Heart left ventricle (tissue), 16 donors: ENCODE measurements at regions not wholly inside any gene's neighbourhood (a gene's known extent, or its start where the extent isn't known, plus 50 kb on each side); places are given as distances from the start of the nearest gene placed in this dataset.

ENCODE experiments used
- ATAC-seq, 4 donors: fragments of 200-7000 bp; cut with Tn5 transposase; one replicate each; pipeline ENCODE4 v1.9.1; 2020 to 2022; ENCODE audit warnings: moderate library complexity in 4 of 4, mild to moderate bottlenecking in 3 of 4, moderate number of reproducible peaks in 1 of 4
- DNase-seq, 5 donors: peaks; one replicate each; pipeline ENCODE4 v3.0.0-alpha.2; 2020
- H3K27ac ChIP-seq, 12 donors: fragments of 200-600 bp; sonication (generic) in 4 of 12; one replicate each; pipeline versions ENCODE4 v1.5.0 to v1.8.0; 2016 to 2022; ENCODE audit warnings: mild to moderate bottlenecking in 2 of 12
- H3K27me3 ChIP-seq, 9 donors: fragments of 200-600 bp; sonication (generic) in 2 of 9; one replicate each; pipeline versions ENCODE4 v1.5.1 to v1.8.0; 2016 to 2022; ENCODE audit warnings: mild to moderate bottlenecking in 3 of 9
- H3K36me3 ChIP-seq, 9 donors: fragments of 200-600 bp; sonication (generic) in 2 of 9; one replicate each; pipeline versions ENCODE4 v1.5.0 to v1.8.0; 2018 to 2022; ENCODE audit warnings: mild to moderate bottlenecking in 2 of 9
- H3K4me1 ChIP-seq, 12 donors: fragments of 200-600 bp; sonication (generic) in 4 of 12; one replicate each; pipeline versions ENCODE4 v1.5.0 to v1.8.0; 2016 to 2022; ENCODE audit warnings: mild to moderate bottlenecking in 3 of 12
- H3K4me3 ChIP-seq, 12 donors: fragments of 200-600 bp; sonication (generic) in 4 of 12; one replicate each; pipeline versions ENCODE4 v1.5.0 to v1.8.0; 2017 to 2022; ENCODE audit warnings: mild to moderate bottlenecking in 9 of 12, moderate library complexity in 4 of 12
- H3K9me3 ChIP-seq, 12 donors: fragments of 200-600 bp; sonication (generic) in 4 of 12; one replicate each; pipeline versions ENCODE4 v1.5.0 to v1.8.0; 2016 to 2022; ENCODE audit warnings: mild to moderate bottlenecking in 1 of 12
- CTCF ChIP-seq, 12 donors: fragments of 200-600 bp; sonication (generic) in 4 of 12; IDR thresholded peaks; one replicate each; pipeline versions ENCODE4 v1.5.0 to v1.8.0; 2018 to 2022; ENCODE audit warnings: antibody characterized with exemption in 12 of 12, mild to moderate bottlenecking in 5 of 12
- POLR2A ChIP-seq, 2 donors: fragments of 450-650 bp; IDR thresholded peaks; one replicate each; pipeline ENCODE4 v1.6.1; 2017; ENCODE audit warnings: antibody characterized with exemption in 2 of 2, mild to moderate bottlenecking in 2 of 2, moderate library complexity in 2 of 2
- WGBS, 4 donors: extraction: QIAGEN DNeasy Blood & Tissue Kit in 2 of 4; methylation state at CpG; one replicate each; pipeline versions ENCODE4 v1.1.5 to v1.1.7; 2013 to 2018; 5-methylcytosine and 5-hydroxymethylcytosine counted together
- intact Hi-C, 10 donors: fragments of 100-400 bp; cut with DNase I; formaldehyde crosslinking; loops; one replicate each; pipeline versions ENCODE4 v1.11.1 to v1.14.2; 2022
- donor health status: ischemic (EF 13 %, LVEDD 7.1; RV severe dilation, severe dysfunction).
- donor health status: healthy with polysubstance abuse.
- donor health status: DM: no; HTN: yes; CAD: no.
- donor health status: DM: no; HTN: no; CAD: no.
- donor health status: ischemic (EF 25% LVEDD 6.9; RV normal size, moderate dysfunction).
- donor health status: ischemic (EF 25% LVEDD 5.7; RV mildly dilated, moderate dysfunction).
- donor health status: healthy.
- donor health status: DM: yes; HTN: yes; CAD: no.
- donor health status: ischemic (EF 35%, LVEDD 5.7; RV mildly dilated, moderate dysfunction).
- donor health status: nonischemic (EF 11% LVEDD 7.7; RV severe dilation, severe dysfunction).
- donor health status: DM: yes; HTN: yes; CAD: no.
- donor health status: PGD.
- donor health status: ischemic (EF 29% LVEDD 5.4; RV normal size, mild dysfunction).
- donor health status: nonischemic (EF 23%, LVEDD 6.1; RV moderate dilation, normal function).

GRCh38 chr9:107632216-107632615 is 142.6 kb upstream of the KLF4 start:
- intact Hi-C loops = loop anchor here in 4 of 10 donors (10.0 kb wide), 4 partner anchors 63 to 137 kb away; no protein-coding TSS in a partner anchor
- 89 to 93% (median 90%) methylated on average over 9 of the region's 9 CpGs for WGBS, 4 donors
- Histone ChIP-seq H3K27me3 (no peaks in the 10 kb centered on the region), H3K4me3 (no peak overlapping the region), H3K27ac (no peak overlapping the region), H3K4me1 (peaks cover 0 to 18% (median 9%) of the 10 kb centered on the region in 12 donors), H3K9me3 (no peaks in the 10 kb centered on the region), H3K36me3 (no peaks in the 10 kb centered on the region)
- TF ChIP-seq POLR2A (IDR thresholded peaks at IDR 0.05) (no peak), CTCF (IDR thresholded peaks at IDR 0.05) (no peak)
- ATAC-seq (no peak), DNase-seq (no peak)

- H3K9me3 ChIP-seq = no peaks in the 10 kb centered on the region
- no peaks in the 10 kb centered on the region for H3K36me3 ChIP-seq
- ATAC-seq (no peak), DNase-seq (no peak)
- no peak overlapping the region for H3K27ac ChIP-seq
- peaks cover 0 to 14% (median 4%) of the 10 kb centered on the region in 12 donors for H3K4me1 ChIP-seq
- TF ChIP-seq CTCF (IDR thresholded peaks at IDR 0.05) (no peak), POLR2A (IDR thresholded peaks at IDR 0.05) (no peak)
- H3K4me3 ChIP-seq = no peak overlapping the region
- 63 to 81% (median 76%) methylated on average over 5 of the region's 5 CpGs for WGBS, 4 donors
- H3K27me3 ChIP-seq = no peaks in the 10 kb centered on the region
- intact Hi-C loops = loop anchor here in 4 of 10 donors (10.0 kb wide), 4 partner anchors 63 to 137 kb away; no protein-coding TSS in a partner anchor
Observed at GRCh38 chr9:107631788-107632187, 142.2 kb upstream of the KLF4 start.

GRCh38 chr9:107630156-107630555 is 140.6 kb upstream of the KLF4 start:
- ATAC-seq (no peak), DNase-seq (no peak)
- intact Hi-C loops = loop anchor here in 4 of 10 donors (10.0 kb wide), 4 partner anchors 65 to 135 kb away; no protein-coding TSS in a partner anchor
- Histone ChIP-seq H3K27me3 (no peaks in the 10 kb centered on the region), H3K27ac (no peak overlapping the region), H3K4me1 (peaks cover 0 to 7% (median 0%) of the 10 kb centered on the region in 12 donors), H3K4me3 (no peak overlapping the region), H3K36me3 (no peaks in the 10 kb centered on the region), H3K9me3 (no peaks in the 10 kb centered on the region)
- TF ChIP-seq POLR2A (IDR thresholded peaks at IDR 0.05) (no peak), CTCF (IDR thresholded peaks at IDR 0.05) (no peak)
- 88 to 99% (median 98%) methylated on average over 6 of the region's 6 CpGs for WGBS, 4 donors

- no peaks in the 10 kb centered on the region for H3K9me3 ChIP-seq
- H3K4me3 ChIP-seq = no peak overlapping the region
- H3K27me3 ChIP-seq = no peaks in the 10 kb centered on the region
- intact Hi-C loops = no loop called here
- DNase-seq (no peak), ATAC-seq (no peak)
- WGBS, 4 donors = 86 to 89% (median 88%) methylated on average over 11 of the region's 11 CpGs
- no peaks in the 10 kb centered on the region for H3K36me3 ChIP-seq
- H3K27ac ChIP-seq = no peak overlapping the region
- peaks cover 0 to 3% (median 0%) of the 10 kb centered on the region in 12 donors for H3K4me1 ChIP-seq
- TF ChIP-seq POLR2A (IDR thresholded peaks at IDR 0.05) (no peak), CTCF (IDR thresholded peaks at IDR 0.05) (no peak)
Observed at GRCh38 chr9:107628444-107628843, 138.9 kb upstream of the KLF4 start.
